KMS-11 (cell line): ENCODE measurements at regions not wholly inside any gene's neighbourhood (a gene's known extent, or its start where the extent isn't known, plus 50 kb on each side); places are given as distances from the start of the nearest gene placed in this dataset.

Experiments used
- H2AFZ ChIP-seq: fragments of 200-600 bp; sonication (generic); 2 replicates; pipeline ENCODE4 v1.6.1; 2016; ENCODE audit warnings: antibody characterized with exemption, mixed run types, low read depth
- H3K27ac ChIP-seq: fragments of 200-600 bp; sonication (generic); 2 replicates; pipeline ENCODE4 v1.6.1; 2016; ENCODE audit warnings: mild to moderate bottlenecking, mixed run types
- H3K27me3 ChIP-seq: fragments of 200-600 bp; sonication (generic); 2 replicates; pipeline ENCODE4 v1.6.1; 2017; ENCODE audit warnings: mild to moderate bottlenecking, low read depth, mixed run types, moderate library complexity; ENCODE audit not compliant: insufficient read depth
- H3K36me3 ChIP-seq: fragments of 200-600 bp; sonication (generic); 2 replicates; pipeline ENCODE4 v1.6.1; 2017; ENCODE audit warnings: mild to moderate bottlenecking, mixed run types; ENCODE audit not compliant: insufficient read depth
- H3K4me1 ChIP-seq: fragments of 200-600 bp; sonication (generic); 2 replicates; pipeline ENCODE4 v1.6.1; 2016; ENCODE audit warnings: mild to moderate bottlenecking, low read depth, mixed run types; ENCODE audit not compliant: poor library complexity, severe bottlenecking
- H3K4me2 ChIP-seq: fragments of 200-600 bp; sonication (generic); 2 replicates; pipeline ENCODE4 v1.7.0; 2016; ENCODE audit warnings: mild to moderate bottlenecking, mixed run types
- H3K4me3 ChIP-seq: fragments of 200-600 bp; sonication (generic); IDR thresholded peaks from 2 replicates; pipeline ENCODE4 v1.6.1; 2017; ENCODE audit warnings: low read depth, low read length, mixed read lengths; ENCODE audit not compliant: insufficient read depth
- H3K79me2 ChIP-seq: fragments of 200-600 bp; sonication (generic); 2 replicates; pipeline ENCODE4 v1.6.1; 2016; ENCODE audit warnings: low read depth, mixed run types; ENCODE audit not compliant: insufficient read depth
- H3K9ac ChIP-seq: fragments of 200-600 bp; sonication (generic); 2 replicates; pipeline ENCODE4 v1.6.1; 2016; ENCODE audit warnings: mild to moderate bottlenecking, mixed run types
- H4K20me1 ChIP-seq: fragments of 200-600 bp; sonication (generic); 2 replicates; pipeline ENCODE4 v1.6.1; 2016; ENCODE audit warnings: mild to moderate bottlenecking, mixed run types; ENCODE audit not compliant: insufficient read depth
- TF ChIP-seq, protein P1 (sequence below): fragments of 200-600 bp; sonication (generic); conservative IDR thresholded peaks from 2 replicates; pipeline ENCODE4 v1.6.1; 2017; ENCODE audit warnings: low read depth, mild to moderate bottlenecking, antibody characterized with exemption, low read length, moderate library complexity, mixed read lengths

DNA sequence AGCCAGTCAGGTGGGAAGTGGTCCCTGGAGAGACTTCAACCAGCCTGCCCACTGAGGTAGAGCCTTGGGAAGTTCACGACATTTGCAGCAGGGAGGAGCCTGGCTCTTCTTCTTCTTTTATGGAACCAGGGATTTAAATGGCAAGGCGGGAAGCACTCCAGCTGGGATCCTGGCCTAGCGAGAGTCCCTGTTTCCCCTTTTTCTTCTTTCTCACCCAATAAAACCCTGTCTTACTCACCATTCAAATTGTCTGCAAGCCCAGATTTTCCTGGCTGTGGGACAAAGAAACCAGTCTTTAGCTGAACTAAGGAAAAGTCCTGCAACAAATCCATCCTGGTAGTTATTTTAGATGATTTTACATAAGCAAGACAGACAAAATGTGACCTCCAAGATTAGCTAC, 503.7 kb downstream of the CDH10 start:
- H2AFZ ChIP-seq: no peak overlapping the region
- H4K20me1 ChIP-seq: no peaks in the 10 kb centered on the region
- no peaks in the 10 kb centered on the region for H3K27me3 ChIP-seq
- no peak overlapping the region for H3K4me2 ChIP-seq
- H3K79me2 ChIP-seq: no peaks in the 10 kb centered on the region
- H3K4me3 ChIP-seq: no peak overlapping the region
- TF ChIP-seq, protein P1, sequence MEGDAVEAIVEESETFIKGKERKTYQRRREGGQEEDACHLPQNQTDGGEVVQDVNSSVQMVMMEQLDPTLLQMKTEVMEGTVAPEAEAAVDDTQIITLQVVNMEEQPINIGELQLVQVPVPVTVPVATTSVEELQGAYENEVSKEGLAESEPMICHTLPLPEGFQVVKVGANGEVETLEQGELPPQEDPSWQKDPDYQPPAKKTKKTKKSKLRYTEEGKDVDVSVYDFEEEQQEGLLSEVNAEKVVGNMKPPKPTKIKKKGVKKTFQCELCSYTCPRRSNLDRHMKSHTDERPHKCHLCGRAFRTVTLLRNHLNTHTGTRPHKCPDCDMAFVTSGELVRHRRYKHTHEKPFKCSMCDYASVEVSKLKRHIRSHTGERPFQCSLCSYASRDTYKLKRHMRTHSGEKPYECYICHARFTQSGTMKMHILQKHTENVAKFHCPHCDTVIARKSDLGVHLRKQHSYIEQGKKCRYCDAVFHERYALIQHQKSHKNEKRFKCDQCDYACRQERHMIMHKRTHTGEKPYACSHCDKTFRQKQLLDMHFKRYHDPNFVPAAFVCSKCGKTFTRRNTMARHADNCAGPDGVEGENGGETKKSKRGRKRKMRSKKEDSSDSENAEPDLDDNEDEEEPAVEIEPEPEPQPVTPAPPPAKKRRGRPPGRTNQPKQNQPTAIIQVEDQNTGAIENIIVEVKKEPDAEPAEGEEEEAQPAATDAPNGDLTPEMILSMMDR: no peak
- no peak overlapping the region for H3K9ac ChIP-seq
- no peak overlapping the region for H3K27ac ChIP-seq
- no peaks in the 10 kb centered on the region for H3K36me3 ChIP-seq
- no peaks in the 10 kb centered on the region for H3K4me1 ChIP-seq

DNA sequence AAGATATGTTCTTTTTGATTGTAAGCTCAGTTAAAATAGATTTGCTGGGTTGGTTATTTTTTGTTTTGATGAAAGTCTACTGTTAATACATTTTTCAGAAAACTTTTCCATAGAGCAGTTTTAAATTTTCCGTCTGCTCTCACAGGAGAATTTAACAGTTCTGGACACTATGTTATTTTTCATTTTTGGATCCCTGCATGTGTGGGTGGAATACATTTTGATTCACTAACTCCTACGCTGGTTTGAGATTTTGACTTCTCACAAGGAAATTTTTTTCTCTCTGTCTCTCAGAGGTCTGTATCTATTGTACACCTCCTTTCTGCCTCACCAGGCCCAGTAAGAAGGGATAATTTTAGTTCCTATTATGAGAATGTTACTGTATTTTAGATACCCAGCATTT, 502.4 kb downstream of the CDH10 start:
- Histone ChIP-seq H4K20me1 (no peaks in the 10 kb centered on the region), H3K9ac (no peak overlapping the region), H3K27ac (no peak overlapping the region), H3K27me3 (no peaks in the 10 kb centered on the region), H3K4me2 (no peak overlapping the region), H3K36me3 (no peaks in the 10 kb centered on the region), H3K4me1 (no peaks in the 10 kb centered on the region), H2AFZ (no peak overlapping the region), H3K79me2 (no peaks in the 10 kb centered on the region), H3K4me3 (no peak overlapping the region)
- TF ChIP-seq, protein P1: no peak

DNA sequence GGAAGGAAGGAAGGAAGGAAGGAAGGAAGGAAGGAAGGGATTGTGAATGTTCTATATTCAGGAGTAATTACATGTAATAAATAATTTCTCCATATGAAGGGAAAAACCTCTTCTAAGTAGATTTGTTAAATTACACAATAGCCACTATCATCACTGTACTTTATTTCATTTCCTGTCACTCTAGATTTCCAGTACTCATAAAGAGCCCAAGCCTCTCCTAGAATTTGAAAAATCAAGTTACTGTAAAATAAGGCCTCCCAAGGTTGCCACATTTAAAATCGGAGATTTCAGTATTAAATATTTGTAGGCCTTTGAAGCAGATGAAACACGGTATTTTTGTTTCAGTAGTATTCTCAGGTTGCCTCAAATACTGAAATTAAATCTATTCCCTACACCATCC, 499.0 kb downstream of the CDH10 start:
- H2AFZ ChIP-seq: no peak overlapping the region
- no peak overlapping the region for H3K4me2 ChIP-seq
- no peaks in the 10 kb centered on the region for H4K20me1 ChIP-seq
- H3K79me2 ChIP-seq: no peaks in the 10 kb centered on the region
- no peak overlapping the region for H3K4me3 ChIP-seq
- H3K27me3 ChIP-seq: no peaks in the 10 kb centered on the region
- H3K36me3 ChIP-seq: no peaks in the 10 kb centered on the region
- H3K27ac ChIP-seq: no peak overlapping the region
- no peaks in the 10 kb centered on the region for H3K4me1 ChIP-seq
- no peak overlapping the region for H3K9ac ChIP-seq
- TF ChIP-seq, protein P1: no peak

DNA sequence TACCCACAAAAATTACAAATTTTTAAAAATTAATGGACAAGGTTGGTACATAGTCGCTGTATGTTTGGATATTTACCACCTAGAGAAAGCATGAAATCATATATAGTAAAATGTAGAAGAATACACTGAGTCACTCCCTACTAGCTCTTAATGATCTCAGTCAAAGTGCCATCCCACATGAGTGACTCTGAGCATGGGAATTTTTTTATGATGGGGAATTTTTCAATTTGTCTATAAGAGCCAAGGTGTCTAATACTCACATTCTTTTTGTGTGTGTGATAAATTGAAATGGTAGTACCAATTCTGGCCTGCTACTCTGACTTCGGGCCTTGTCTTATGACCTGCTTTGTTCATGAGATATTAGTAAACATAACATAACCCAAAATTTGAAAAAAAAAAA, 483.2 kb downstream of the CDH10 start:
- TF ChIP-seq, protein P1: no peak
- no peak overlapping the region for H3K4me3 ChIP-seq
- H3K4me1 ChIP-seq: no peaks in the 10 kb centered on the region
- H3K79me2 ChIP-seq: no peaks in the 10 kb centered on the region
- no peak overlapping the region for H3K27ac ChIP-seq
- H3K9ac ChIP-seq: no peak overlapping the region
- H3K27me3 ChIP-seq: no peaks in the 10 kb centered on the region
- no peak overlapping the region for H2AFZ ChIP-seq
- no peaks in the 10 kb centered on the region for H3K36me3 ChIP-seq
- no peak overlapping the region for H3K4me2 ChIP-seq
- H4K20me1 ChIP-seq: no peaks in the 10 kb centered on the region

DNA sequence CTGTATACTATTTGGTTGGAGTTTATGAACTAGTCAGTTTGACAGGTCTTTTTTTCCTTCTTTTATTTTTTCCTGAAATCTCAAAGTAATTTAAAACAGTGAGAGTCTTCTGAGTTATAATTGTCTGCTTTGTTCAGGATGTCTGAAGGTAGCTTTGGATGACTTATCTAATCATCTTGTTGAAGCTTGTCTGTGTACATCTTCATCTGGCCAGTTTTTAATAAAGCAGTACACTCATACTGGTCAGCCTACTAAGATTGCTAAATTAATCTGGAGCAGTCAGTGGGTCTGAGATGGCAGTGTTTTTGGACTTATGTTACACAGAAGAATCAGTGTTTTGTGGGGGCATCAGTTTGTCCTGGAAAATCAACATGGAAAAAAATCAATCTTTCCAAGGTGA, 482.4 kb downstream of the CDH10 start:
- no peaks in the 10 kb centered on the region for H3K36me3 ChIP-seq
- no peaks in the 10 kb centered on the region for H4K20me1 ChIP-seq
- no peak overlapping the region for H3K4me3 ChIP-seq
- H3K27me3 ChIP-seq: no peaks in the 10 kb centered on the region
- H3K4me2 ChIP-seq: no peak overlapping the region
- H3K4me1 ChIP-seq: no peaks in the 10 kb centered on the region
- H3K9ac ChIP-seq: no peak overlapping the region
- TF ChIP-seq, protein P1: no peak
- H2AFZ ChIP-seq: no peak overlapping the region
- no peak overlapping the region for H3K27ac ChIP-seq
- H3K79me2 ChIP-seq: no peaks in the 10 kb centered on the region
